Mesodermal cell (in vitro differentiated cells): ENCODE measurements at regions not wholly inside any gene's neighbourhood (a gene's known extent, or its start where the extent isn't known, plus 50 kb on each side); places are given as distances from the start of the nearest gene placed in this dataset.
"Not testable (repeated sequence)": the region's sequence is repeated elsewhere in the genome, so short reads cannot be mapped to it uniquely, and the experiment has no call there.

Source experiments
- H3K27ac ChIP-seq: 2 replicates; pipeline ENCODE4 v1.7.0; 2013; ENCODE audit warnings: mild to moderate bottlenecking, low read depth, low read length, moderate library complexity; ENCODE audit not compliant: severe bottlenecking
- H3K36me3 ChIP-seq: 2 replicates; pipeline ENCODE4 v1.7.1; 2013; ENCODE audit warnings: mild to moderate bottlenecking, low read length, moderate library complexity; ENCODE audit not compliant: control insufficient read depth, insufficient read depth
- H3K4me1 ChIP-seq: one replicate; pipeline ENCODE4 v1.7.1; 2013; ENCODE audit warnings: mild to moderate bottlenecking, low read length; ENCODE audit not compliant: insufficient read depth, control insufficient read depth, poor library complexity, severe bottlenecking
- H3K4me3 ChIP-seq: 2 replicates; pipeline ENCODE4 v1.7.0; 2013; ENCODE audit warnings: low read length, control low read depth, mild to moderate bottlenecking; ENCODE audit not compliant: insufficient read depth, poor library complexity, severe bottlenecking; ENCODE audit errors: extremely low read depth
- H3K9me3 ChIP-seq: 2 replicates; pipeline ENCODE4 v1.7.1; 2013; ENCODE audit warnings: mild to moderate bottlenecking, low read length, moderate library complexity; ENCODE audit not compliant: control insufficient read depth
- WGBS, 2 experiments: methylation state at CpG; one replicate each; pipeline ENCODE4 v1.1.5; 2013; ENCODE audit warnings: missing lambda C conversion rate in 2 of 2; ENCODE audit not compliant: insufficient coverage in 2 of 2; 5-methylcytosine and 5-hydroxymethylcytosine counted together

DNA sequence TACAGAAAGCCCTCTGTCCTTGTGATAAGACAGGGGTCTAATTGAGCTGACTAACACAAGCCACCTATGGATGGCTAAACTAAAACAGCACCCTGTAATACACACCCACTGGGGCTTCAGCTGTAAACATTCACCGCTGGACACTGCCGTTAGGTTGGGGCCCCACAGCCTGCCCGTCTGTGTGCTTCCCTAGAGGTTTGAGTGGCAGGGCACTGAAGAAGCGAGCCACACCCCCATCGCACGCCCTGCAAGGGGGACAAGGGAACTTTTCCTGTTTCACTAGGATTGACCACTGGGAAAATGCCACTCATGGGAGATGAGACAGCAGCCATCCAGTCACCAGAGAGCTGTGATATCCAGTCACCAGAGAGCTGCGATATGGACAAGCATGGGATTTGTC, 335.7 kb upstream of the CFAP20DC start:
- WGBS, 2 experiments: 86 to 88% methylated on average over 7 of the region's 7 CpGs
- no peaks in the 10 kb centered on the region for H3K4me1 ChIP-seq
- H3K9me3 ChIP-seq: no peaks in the 10 kb centered on the region
- H3K27ac ChIP-seq: no peak overlapping the region
- no peaks in the 10 kb centered on the region for H3K36me3 ChIP-seq
- H3K4me3 ChIP-seq: no peak overlapping the region

DNA sequence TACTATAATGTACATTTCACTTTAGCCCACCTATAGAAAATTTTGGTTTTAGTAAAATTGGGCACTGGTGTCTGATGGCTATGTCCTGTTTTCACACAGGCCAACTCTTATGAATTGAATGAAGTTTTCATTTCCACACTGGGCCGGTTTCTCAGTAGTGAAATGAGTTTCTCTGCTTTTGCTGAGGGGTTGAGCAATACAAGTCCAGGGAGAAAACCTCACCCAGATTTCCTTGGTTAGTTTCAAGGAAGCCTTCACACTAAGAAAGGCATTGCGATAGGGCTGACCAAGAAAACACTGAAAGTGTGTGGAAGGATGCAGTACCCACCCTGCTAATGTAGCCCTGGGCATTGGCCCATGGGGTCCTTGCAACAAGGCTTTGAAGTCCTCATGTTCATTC, 331.5 kb upstream of the CFAP20DC start:
- Histone ChIP-seq H3K9me3 (no peaks in the 10 kb centered on the region), H3K4me1 (no peaks in the 10 kb centered on the region), H3K36me3 (no peaks in the 10 kb centered on the region), H3K27ac (no peak overlapping the region), H3K4me3 (no peak overlapping the region)
- 96 to 100% methylated on average over 1 to 2 of the region's 2 CpGs for WGBS, 2 experiments

DNA sequence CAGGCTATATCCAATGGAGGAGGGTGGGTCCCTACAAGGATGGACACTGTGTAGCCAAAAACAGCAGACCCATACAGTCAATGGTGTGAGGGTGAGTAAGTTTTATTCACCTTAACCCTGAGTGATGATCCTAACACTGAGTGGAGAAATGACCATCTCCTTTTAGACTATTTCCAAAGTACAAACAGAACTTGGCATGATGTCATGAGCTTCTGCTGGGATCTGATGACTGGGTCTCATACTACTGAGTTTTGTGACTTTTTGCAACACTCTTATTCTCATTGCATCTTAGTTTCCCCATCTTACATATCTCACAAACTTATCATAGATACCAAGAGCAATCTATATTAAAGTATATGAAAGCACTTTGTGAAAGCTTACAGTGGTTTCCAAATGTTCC, 330.3 kb upstream of the CFAP20DC start:
- Histone ChIP-seq H3K9me3 (no peaks in the 10 kb centered on the region), H3K4me3 (no peak overlapping the region), H3K27ac (no peak overlapping the region), H3K4me1 (no peaks in the 10 kb centered on the region), H3K36me3 (no peaks in the 10 kb centered on the region)

DNA sequence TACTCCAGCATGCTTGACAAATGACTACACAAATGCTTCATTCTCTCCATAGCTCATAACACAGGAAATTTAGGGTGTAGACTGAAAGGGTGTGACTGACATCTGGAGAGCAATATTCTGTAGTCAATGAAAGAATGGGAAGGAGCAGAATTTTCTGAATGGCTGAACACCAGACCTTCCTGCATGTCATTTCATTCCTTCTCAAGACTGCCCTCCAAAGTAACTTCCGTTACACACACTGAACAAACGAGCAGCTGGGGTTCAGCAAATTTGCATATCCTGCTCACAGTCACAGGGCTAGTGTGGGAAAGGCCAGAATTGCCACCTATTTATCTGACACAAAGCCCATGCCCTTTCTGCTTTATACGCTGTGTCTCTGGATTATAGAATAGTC, 325.0 kb upstream of the CFAP20DC start:
- WGBS, 2 experiments: 55 to 57% methylated on average over 1 to 2 of the region's 3 CpGs
- H3K4me1 ChIP-seq: no peaks in the 10 kb centered on the region
- H3K4me3 ChIP-seq: no peak overlapping the region
- no peaks in the 10 kb centered on the region for H3K36me3 ChIP-seq
- no peak overlapping the region for H3K27ac ChIP-seq
- H3K9me3 ChIP-seq: no peaks in the 10 kb centered on the region

- Histone ChIP-seq H3K4me3 (no peak overlapping the region), H3K27ac (no peak overlapping the region), H3K4me1 (no peaks in the 10 kb centered on the region), H3K9me3 (no peaks in the 10 kb centered on the region), H3K36me3 (no peaks in the 10 kb centered on the region)
- WGBS, 2 experiments: 71 to 79% methylated on average over 3 of the region's 6 CpGs
Measured at GRCh38 chr3:59374091-59374817, 324.4 kb upstream of the CFAP20DC start.

DNA sequence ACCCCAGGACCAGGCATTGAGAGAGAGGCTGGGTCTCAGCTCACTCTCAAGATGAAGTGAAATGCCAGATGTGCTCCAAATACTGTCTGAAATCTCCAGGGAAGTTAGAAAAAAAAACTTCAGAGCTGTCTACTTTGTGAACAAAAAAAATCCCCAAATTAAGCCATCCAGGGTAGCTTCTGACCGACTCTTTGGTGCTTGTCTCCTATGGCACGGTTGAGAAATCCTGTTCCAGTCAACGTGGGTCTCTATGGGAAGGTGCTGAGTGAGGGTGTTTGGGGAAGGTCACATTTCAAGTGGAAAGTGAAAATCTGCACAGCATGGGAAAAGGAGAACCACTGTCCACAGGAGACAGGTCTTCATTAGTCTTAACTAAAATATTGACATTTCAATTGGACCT, 322.5 kb upstream of the CFAP20DC start:
- no peaks in the 10 kb centered on the region for H3K9me3 ChIP-seq
- 54 to 60% methylated on average over 2 to 3 of the region's 3 CpGs for WGBS, 2 experiments
- no peaks in the 10 kb centered on the region for H3K4me1 ChIP-seq
- H3K27ac ChIP-seq: no peak overlapping the region
- no peaks in the 10 kb centered on the region for H3K36me3 ChIP-seq
- no peak overlapping the region for H3K4me3 ChIP-seq

DNA sequence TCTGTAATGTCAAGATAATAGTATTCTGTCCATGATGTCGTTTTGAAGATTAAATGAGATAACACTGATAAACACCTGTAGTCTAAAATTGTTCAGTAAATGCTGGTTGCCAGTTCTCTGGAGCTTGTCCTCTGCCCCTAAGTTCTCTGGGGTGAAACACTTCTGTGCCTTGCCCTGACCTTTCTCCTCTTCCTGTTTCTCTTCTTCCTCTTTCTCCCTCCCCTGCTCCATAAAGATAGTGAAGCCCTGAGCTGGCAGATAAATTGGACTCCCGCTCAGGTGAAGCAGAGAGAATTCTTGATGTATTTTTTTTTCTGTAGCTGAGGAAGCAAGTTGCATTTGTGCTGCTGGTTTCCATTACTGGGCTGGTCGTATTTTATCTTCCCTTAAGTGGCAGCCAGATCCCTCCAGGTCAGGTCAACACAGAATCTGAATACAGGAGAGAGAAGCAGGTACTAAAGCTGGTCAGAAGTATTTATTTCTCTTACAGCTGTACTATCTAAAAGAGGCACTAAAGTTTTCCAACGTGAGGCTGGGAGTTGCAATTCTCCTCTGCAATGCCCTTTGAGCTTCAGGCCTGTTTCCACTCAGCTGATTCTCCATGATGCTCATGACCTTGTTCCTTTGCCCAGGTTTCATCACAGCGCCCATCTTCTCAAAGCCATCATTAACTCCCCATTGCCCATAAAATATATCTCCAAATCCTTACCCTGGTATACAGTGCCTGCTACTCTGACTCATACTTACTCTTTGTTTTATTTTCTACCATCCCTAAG, 319.3 kb upstream of the CFAP20DC start:
- H3K36me3 ChIP-seq: no peaks in the 10 kb centered on the region
- H3K4me3 ChIP-seq: no peak overlapping the region
- WGBS, 2 experiments: 88 to 98% methylated on average over 3 to 4 of the region's 5 CpGs
- H3K27ac ChIP-seq: no peak overlapping the region
- no peaks in the 10 kb centered on the region for H3K4me1 ChIP-seq
- H3K9me3 ChIP-seq: no peaks in the 10 kb centered on the region

- Histone ChIP-seq H3K27ac (no peak overlapping the region), H3K4me1 (no peaks in the 10 kb centered on the region), H3K9me3 (no peaks in the 10 kb centered on the region), H3K36me3 (no peaks in the 10 kb centered on the region), H3K4me3 (no peak overlapping the region)
- WGBS, 2 experiments: no CpG with 5 or more reads among the region's 3 CpGs
Measured at GRCh38 chr3:59367150-59367549, 317.3 kb upstream of the CFAP20DC start.

- no peak overlapping the region for H3K4me3 ChIP-seq
- no peak overlapping the region for H3K27ac ChIP-seq
- no peaks in the 10 kb centered on the region for H3K9me3 ChIP-seq
- no peaks in the 10 kb centered on the region for H3K4me1 ChIP-seq
- no peaks in the 10 kb centered on the region for H3K36me3 ChIP-seq
- 88% methylated on average over 1 of the region's 2 CpGs; no CpG with 5 or more reads in 1 of the 2 experiments for WGBS, 2 experiments
Measured at GRCh38 chr3:59366218-59366617, 316.4 kb upstream of the CFAP20DC start.

DNA sequence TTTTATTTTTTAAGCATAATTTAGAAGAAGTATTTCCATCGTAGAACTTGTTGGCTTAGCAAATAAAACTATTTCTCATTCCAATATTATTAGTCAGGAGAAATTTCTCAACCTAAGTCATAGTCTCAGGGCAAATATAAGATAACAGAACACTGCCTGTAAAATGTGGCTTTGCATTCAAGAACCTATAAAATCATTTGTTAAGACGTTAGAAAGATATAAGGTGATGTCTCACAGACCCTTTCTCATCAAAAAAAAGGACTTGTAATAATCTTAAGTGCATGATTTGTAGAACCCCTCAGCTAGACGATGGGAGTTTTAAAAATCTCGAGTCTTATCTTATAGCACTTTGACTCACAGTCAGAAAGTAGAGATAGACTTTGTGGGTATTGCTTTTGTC, 314.7 kb upstream of the CFAP20DC start:
- Histone ChIP-seq H3K36me3 (no peaks in the 10 kb centered on the region), H3K4me3 (no peak overlapping the region), H3K9me3 (no peaks in the 10 kb centered on the region), H3K4me1 (no peaks in the 10 kb centered on the region), H3K27ac (no peak overlapping the region)
- WGBS, 2 experiments: 80% methylated on average over 1 of the region's 4 CpGs; no CpG with 5 or more reads in 1 of the 2 experiments

DNA sequence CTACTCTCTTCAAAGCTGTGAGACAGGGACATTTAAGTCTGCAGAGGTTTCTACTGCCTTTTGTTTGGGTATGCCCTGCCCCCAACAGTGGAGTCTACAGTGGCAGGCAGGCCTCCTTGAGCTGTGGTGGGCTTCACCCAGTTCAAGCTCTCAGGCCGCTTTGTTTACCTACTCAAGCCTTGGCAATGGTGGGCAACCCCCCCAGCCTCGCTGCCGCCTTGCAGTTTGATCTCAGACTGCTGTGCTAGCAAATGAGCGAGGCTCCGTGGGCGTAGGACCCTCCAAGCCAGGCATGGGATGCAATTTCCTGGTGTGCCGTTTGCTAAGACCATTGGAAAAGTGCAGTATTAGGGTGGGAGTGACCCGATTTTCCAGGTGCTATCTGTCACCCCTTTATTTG, 310.5 kb upstream of the CFAP20DC start:
- not testable (repeated sequence) for H3K4me1 ChIP-seq, H3K27ac ChIP-seq, H3K4me3 ChIP-seq, H3K36me3 ChIP-seq, H3K9me3 ChIP-seq
- 82 to 93% methylated on average over 2 to 8 of the region's 8 CpGs for WGBS, 2 experiments
